ENCODE measurements at regions not wholly inside any gene's neighbourhood (a gene's known extent, or its start where the extent isn't known, plus 50 kb on each side); places are given as distances from the start of the nearest gene placed in this dataset.

DNA sequence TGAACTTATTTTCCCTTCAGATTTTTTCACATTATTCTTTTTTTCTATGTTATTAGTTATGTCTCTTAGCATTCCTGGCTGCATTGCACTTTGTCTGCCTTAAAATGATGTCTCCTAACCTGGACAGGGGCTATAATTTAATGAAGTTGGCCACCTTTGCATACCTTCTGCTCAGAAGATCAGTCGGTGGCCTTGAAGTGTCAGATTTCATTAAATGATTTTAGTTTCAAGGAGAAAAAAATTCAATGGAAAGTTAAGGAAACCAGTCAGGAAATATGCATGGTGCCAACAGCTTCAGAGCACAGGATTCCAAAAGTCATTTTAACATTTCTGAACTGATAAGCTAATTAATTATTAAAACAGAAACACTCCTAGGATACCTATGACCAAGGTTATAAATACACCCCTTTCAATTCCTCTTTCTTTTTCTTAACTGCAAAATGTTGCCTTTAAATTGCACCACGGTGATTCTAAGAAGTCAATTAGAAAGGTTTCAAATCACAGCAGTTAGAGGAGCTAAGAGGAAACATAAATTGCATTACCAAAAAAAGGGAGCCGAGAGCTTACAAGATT lies 533.4 kb downstream of the KCNJ2 start:
- Histone ChIP-seq H3K36me3 (no peaks in the 10 kb centered on the region), H3K4me3 (no peak overlapping the region), H3K9me3 (no peaks in the 10 kb centered on the region), H3K27me3 (no peaks in the 10 kb centered on the region), H3K27ac (no peak overlapping the region), H3K4me1 (peaks cover 0 to 8% (median 0%) of the 10 kb centered on the region in 4 donors)
- no peak for DNase-seq
- intact Hi-C loops (cut with DNase I): no loop called here
- WGBS (ENCODE audit: insufficient coverage, low coverage, low lambda C conversion rate, missing lambda C conversion rate): 60% methylated on average over 3 of the region's 3 CpGs
- ATAC-seq: peak in 1 of 4 donors; percentile 21
- TF ChIP-seq POLR2A (IDR thresholded peaks at IDR 0.05) (no peak), CTCF (IDR thresholded peaks at IDR 0.05) (no peak)

- 60% methylated on average over 7 of the region's 7 CpGs for WGBS (ENCODE audit: insufficient coverage, low coverage, low lambda C conversion rate, missing lambda C conversion rate)
- TF ChIP-seq CTCF (IDR thresholded peaks at IDR 0.05): no peak
- TF ChIP-seq POLR2A (IDR thresholded peaks at IDR 0.05): no peak
Measured at GRCh38 chr17:70709596-70709995, 540.3 kb downstream of the KCNJ2 start.

DNA sequence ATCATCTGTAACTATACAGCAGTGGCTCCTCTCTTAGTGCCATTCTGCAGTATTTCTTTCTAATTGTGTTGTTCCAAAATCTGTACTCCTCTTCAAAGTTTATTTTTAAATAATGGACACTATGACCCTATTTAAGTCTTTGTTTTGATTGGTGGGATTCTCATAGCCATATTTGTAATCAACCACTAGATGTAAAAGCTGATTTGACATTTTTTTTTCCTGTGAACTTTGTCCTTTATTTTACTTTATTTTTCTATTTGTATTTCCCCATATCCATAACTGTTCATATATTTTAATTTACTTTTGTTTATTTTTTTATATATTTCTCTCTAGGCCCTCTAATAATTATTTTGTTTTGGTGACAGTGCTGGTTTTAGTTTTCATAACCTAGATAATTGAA lies 544.4 kb downstream of the KCNJ2 start:
- TF ChIP-seq POLR2A (IDR thresholded peaks at IDR 0.05): no peak
- TF ChIP-seq CTCF (IDR thresholded peaks at IDR 0.05): no peak
- intact Hi-C loops (cut with DNase I): no loop called here
- no peaks in the 10 kb centered on the region for H3K27me3 ChIP-seq
- no peak overlapping the region for H3K4me3 ChIP-seq
- ATAC-seq: no peak
- no peaks in the 10 kb centered on the region for H3K9me3 ChIP-seq
- peaks cover 0 to 6% (median 0%) of the 10 kb centered on the region in 4 donors for H3K4me1 ChIP-seq
- no peaks in the 10 kb centered on the region for H3K36me3 ChIP-seq
- no peak overlapping the region for H3K27ac ChIP-seq
- no peak for DNase-seq

More at GRCh38 chr17:70709596-70709995, 540.3 kb downstream of the KCNJ2 start:
- Histone ChIP-seq H3K4me3 (no peak overlapping the region), H3K36me3 (no peaks in the 10 kb centered on the region), H3K27ac (no peak overlapping the region), H3K9me3 (no peaks in the 10 kb centered on the region), H3K4me1 (peaks cover 0 to 6% (median 0%) of the 10 kb centered on the region in 4 donors), H3K27me3 (no peaks in the 10 kb centered on the region)
- DNase-seq (no peak), ATAC-seq (no peak)
- intact Hi-C loops (cut with DNase I): no loop called here

GRCh38 chr17:70716551-70716950 lies 547.2 kb downstream of the KCNJ2 start:
- 87% methylated on average over 3 of the region's 3 CpGs for WGBS (ENCODE audit: insufficient coverage, low coverage, low lambda C conversion rate, missing lambda C conversion rate)
- intact Hi-C loops (cut with DNase I): no loop called here
- no peak for TF ChIP-seq POLR2A (IDR thresholded peaks at IDR 0.05)
- TF ChIP-seq CTCF (IDR thresholded peaks at IDR 0.05): no peak
- H3K9me3 ChIP-seq: no peaks in the 10 kb centered on the region
- H3K36me3 ChIP-seq: no peaks in the 10 kb centered on the region
- no peak overlapping the region for H3K27ac ChIP-seq
- peaks cover 0 to 6% (median 0%) of the 10 kb centered on the region in 4 donors for H3K4me1 ChIP-seq
- DNase-seq (no peak), ATAC-seq (no peak)
- H3K4me3 ChIP-seq: no peak overlapping the region
- no peaks in the 10 kb centered on the region for H3K27me3 ChIP-seq

DNA sequence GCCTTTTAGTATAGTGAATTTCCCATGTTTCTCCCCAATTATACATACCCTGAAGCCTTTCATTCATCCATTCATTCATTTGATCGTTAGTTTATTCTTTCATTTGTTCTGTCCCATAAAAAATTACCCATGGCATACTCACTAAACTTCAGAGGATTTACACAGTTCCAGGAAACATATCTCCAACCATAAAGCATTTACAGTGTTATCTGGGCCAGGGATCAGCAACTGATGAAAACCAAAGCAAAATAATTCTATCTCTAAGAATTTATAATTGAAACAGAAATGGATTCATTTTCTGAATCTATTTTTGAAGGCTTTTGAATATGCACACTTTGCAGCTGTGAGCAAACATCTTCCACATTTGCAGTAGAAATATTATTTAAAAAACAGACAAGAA lies 547.7 kb downstream of the KCNJ2 start:
- peaks cover 0 to 6% (median 0%) of the 10 kb centered on the region in 4 donors for H3K4me1 ChIP-seq
- H3K27me3 ChIP-seq: no peaks in the 10 kb centered on the region
- 89% methylated on average over 1 of the region's 1 CpG for WGBS (ENCODE audit: insufficient coverage, low coverage, low lambda C conversion rate, missing lambda C conversion rate)
- DNase-seq (no peak), ATAC-seq (no peak)
- H3K9me3 ChIP-seq: no peaks in the 10 kb centered on the region
- no peak overlapping the region for H3K27ac ChIP-seq
- intact Hi-C loops (cut with DNase I): no loop called here
- no peaks in the 10 kb centered on the region for H3K36me3 ChIP-seq
- TF ChIP-seq CTCF (IDR thresholded peaks at IDR 0.05) (no peak), POLR2A (IDR thresholded peaks at IDR 0.05) (no peak)
- H3K4me3 ChIP-seq: no peak overlapping the region
